IMR-90 (cell line): ENCODE measurements at regions not wholly inside any gene's neighbourhood (a gene's known extent, or its start where the extent isn't known, plus 50 kb on each side); places are given as distances from the start of the nearest gene placed in this dataset.
"Not testable (repeated sequence)": the region's sequence is repeated elsewhere in the genome, so short reads cannot be mapped to it uniquely, and the experiment has no call there.

Experiments used
- ATAC-seq: fragments of 200-7000 bp; cut with Tn5 transposase; 2 replicates; pipeline ENCODE4 v1.9.1; 2020; ENCODE audit warnings: low read depth, mild to moderate bottlenecking, moderate library complexity
- BruUV-seq: library from RNA; stranded (reverse); fragments of 400-500 nt; replicated peaks from 2 replicates; lab custom pipeline; 2021; lab: Mats Ljungman, UMichigan
- CTCF ChIA-PET: fragments of 300-600 bp; formaldehyde crosslinking; extraction: SDS; loops from one replicate; lab custom pipeline; 2021; ENCODE audit warnings: antibody characterized with exemption; lab: Yijun Ruan, JAX
- POLR2A ChIA-PET: fragments of 300-600 bp; sonication (Branson Sonifier 250); formaldehyde crosslinking; loops from one replicate; lab custom pipeline; 2022; ENCODE audit warnings: antibody characterized with exemption; ENCODE audit not compliant: unreplicated experiment; lab: Charles Lee
- DNase-seq: peaks from one replicate; pipeline ENCODE4 v3.0.0; 2013
- H2AFZ ChIP-seq: replicated peaks from 2 replicates; pipeline ENCODE3; 2013; ENCODE audit warnings: low read length, mild to moderate bottlenecking; ENCODE audit not compliant: poor library complexity
- H2AK5ac ChIP-seq: 2 replicates; pipeline ENCODE4 v1.6.1; 2013; ENCODE audit warnings: low read depth, low read length, inconsistent platforms
- H2AK9ac ChIP-seq: replicated peaks from 2 replicates; pipeline ENCODE3; 2013; ENCODE audit warnings: mild to moderate bottlenecking, low read depth, low read length, moderate library complexity; ENCODE audit not compliant: poor library complexity
- H2BK120ac ChIP-seq: 2 replicates; pipeline ENCODE4 v1.6.1; 2013; ENCODE audit warnings: low read depth, low read length, inconsistent platforms
- H2BK15ac ChIP-seq: 3 replicates; pipeline ENCODE4 v1.6.1; 2013; ENCODE audit warnings: low read depth, low read length, inconsistent platforms
- H2BK20ac ChIP-seq: 2 replicates; pipeline ENCODE4 v1.6.1; 2013; ENCODE audit warnings: low read depth, mild to moderate bottlenecking, inconsistent platforms, low read length, moderate library complexity
- H2BK5ac ChIP-seq: 2 replicates; pipeline ENCODE4 v1.6.1; 2013; ENCODE audit warnings: mild to moderate bottlenecking, low read depth, low read length, inconsistent platforms; ENCODE audit not compliant: poor library complexity, severe bottlenecking
- H3K14ac ChIP-seq: replicated peaks from 2 replicates; pipeline ENCODE4 v1.6.1; 2013; ENCODE audit warnings: low read depth, low read length, inconsistent platforms
- H3K18ac ChIP-seq: 2 replicates; pipeline ENCODE4 v1.6.1; 2013; ENCODE audit warnings: low read depth, low read length, control low read depth
- H3K23ac ChIP-seq: 2 replicates; pipeline ENCODE4 v1.6.1; 2013; ENCODE audit warnings: low read depth, low read length, inconsistent platforms
- H3K27ac ChIP-seq: 2 replicates; pipeline ENCODE4 v1.5.1; 2013; ENCODE audit warnings: mild to moderate bottlenecking, control low read depth, low read length; ENCODE audit not compliant: insufficient read depth
- H3K27me3 ChIP-seq: 2 replicates; pipeline ENCODE4 v1.6.1; 2013; ENCODE audit warnings: low read length; ENCODE audit not compliant: control insufficient read depth, insufficient read depth
- H3K36me3 ChIP-seq: 2 replicates; pipeline ENCODE4 v1.6.1; 2013; ENCODE audit warnings: low read length, mixed read lengths; ENCODE audit not compliant: control insufficient read depth, insufficient read depth
- H3K4ac ChIP-seq: 2 replicates; pipeline ENCODE4 v1.6.1; 2013; ENCODE audit warnings: low read depth, low read length, inconsistent platforms
- H3K4me1 ChIP-seq: 2 replicates; pipeline ENCODE4 v1.6.1; 2013; ENCODE audit warnings: low read length, mixed read lengths; ENCODE audit not compliant: control insufficient read depth, insufficient read depth
- H3K4me2 ChIP-seq: 2 replicates; pipeline ENCODE4 v1.6.1; 2013; ENCODE audit warnings: low read depth, mild to moderate bottlenecking, control low read depth, low read length, moderate library complexity
- H3K4me3 ChIP-seq: 2 replicates; pipeline ENCODE4 v1.5.1; 2013; ENCODE audit warnings: low read depth, mild to moderate bottlenecking, control low read depth, low read length, moderate library complexity; ENCODE audit not compliant: insufficient read depth
- H3K56ac ChIP-seq: 2 replicates; pipeline ENCODE4 v1.6.1; 2013; ENCODE audit warnings: low read length, inconsistent platforms; ENCODE audit not compliant: insufficient read depth; ENCODE audit errors: extremely low read depth
- H3K79me1 ChIP-seq, 2 experiments: 2 replicates each; pipeline ENCODE4 v1.6.1; 2013; ENCODE audit warnings: low read length in 2 of 2, inconsistent platforms in 1 of 2, low read depth in 1 of 2
- H3K9ac ChIP-seq: 2 replicates; pipeline ENCODE4 v1.6.1; 2013; ENCODE audit warnings: low read depth, low read length, control low read depth
- H3K9me1 ChIP-seq: 2 replicates; pipeline ENCODE4 v1.6.1; 2013; ENCODE audit warnings: low read length, inconsistent platforms; ENCODE audit not compliant: insufficient read depth
- H3K9me3 ChIP-seq: 2 replicates; pipeline ENCODE4 v1.6.1; 2013; ENCODE audit warnings: low read length; ENCODE audit not compliant: control insufficient read depth, insufficient read depth
- H4K20me1 ChIP-seq: 2 replicates; pipeline ENCODE4 v1.6.1; 2013; ENCODE audit warnings: low read length, inconsistent platforms; ENCODE audit not compliant: insufficient read depth
- H4K5ac ChIP-seq: 2 replicates; pipeline ENCODE4 v1.6.1; 2013; ENCODE audit warnings: mild to moderate bottlenecking, low read depth, low read length, control low read depth
- H4K8ac ChIP-seq, 2 experiments: 2 replicates each; pipeline ENCODE4 v1.6.1; 2013; ENCODE audit warnings: low read depth in 2 of 2, low read length in 2 of 2, control low read depth in 1 of 2, inconsistent platforms in 1 of 2
- H4K91ac ChIP-seq: 2 replicates; pipeline ENCODE4 v1.6.1; 2013; ENCODE audit warnings: low read depth, low read length, inconsistent platforms; ENCODE audit not compliant: insufficient read depth
- WGBS, 2 experiments: methylation state at CpG; one replicate each; pipeline versions ENCODE4 v1.1.5 to v1.1.7; 2013; ENCODE audit warnings: missing lambda C conversion rate in 2 of 2; ENCODE audit not compliant: insufficient read length in 1 of 2; ENCODE audit errors: extremely low coverage in 2 of 2; 5-methylcytosine and 5-hydroxymethylcytosine counted together
- dilution Hi-C: fragments of 300-500 bp; cut with HindIII; formaldehyde crosslinking; loops from one replicate; pipeline ENCODE4 v1.14.3; 2018; ENCODE audit warnings: low sequenced_read_pairs; ENCODE audit not compliant: unreplicated experiment
- in situ Hi-C: fragments of 300-500 bp; cut with MboI; formaldehyde crosslinking; loops from 3 replicates; pipeline ENCODE4 v1.14.3; 2019; ENCODE audit warnings: low sequenced_read_pairs, inconsistent platforms, mixed read lengths
- intact Hi-C: fragments of 100-400 bp; cut with micrococcal nuclease; formaldehyde crosslinking; loops from 2 replicates; pipeline ENCODE4 v1.10.0; 2022

DNA sequence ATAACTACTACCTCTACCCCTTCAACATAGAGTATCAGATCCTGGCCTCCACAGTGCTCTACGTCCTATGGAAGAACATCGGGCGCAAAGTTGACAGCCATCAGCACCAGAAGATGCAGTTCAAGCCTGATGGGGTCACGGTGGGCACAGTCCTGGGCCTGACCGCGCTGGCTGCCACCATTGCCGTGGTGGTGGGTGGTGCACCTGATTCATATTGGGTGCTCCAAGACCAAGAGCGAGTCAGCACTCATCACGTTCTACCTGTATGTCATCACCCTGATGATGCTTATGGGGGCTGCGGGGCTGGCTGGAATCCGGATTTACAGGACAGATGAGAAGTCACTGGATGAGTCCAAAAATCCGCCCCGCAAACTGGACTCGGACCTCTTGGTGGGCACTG lies 846.4 kb downstream of the RPIA start:
- dilution Hi-C loops, H3K27me3 ChIP-seq: not testable (repeated sequence)

GRCh38 chr2:89544110-89544509 lies 852.6 kb downstream of the RPIA start:
- H3K36me3 ChIP-seq, H3K4me1 ChIP-seq, H2BK15ac ChIP-seq, H4K5ac ChIP-seq, H2AK9ac ChIP-seq, H2BK20ac ChIP-seq, H3K18ac ChIP-seq, CTCF ChIA-PET, H3K56ac ChIP-seq, H3K9me3 ChIP-seq, H3K27me3 ChIP-seq, H3K79me1 ChIP-seq, H3K23ac ChIP-seq, H2AK5ac ChIP-seq, H2BK5ac ChIP-seq, H3K14ac ChIP-seq, ATAC-seq, H3K4ac ChIP-seq, H2AFZ ChIP-seq, BruUV-seq, H4K20me1 ChIP-seq, POLR2A ChIA-PET, H4K8ac ChIP-seq, dilution Hi-C loops, H3K9ac ChIP-seq, H3K27ac ChIP-seq, DNase-seq, in situ Hi-C loops, H3K4me2 ChIP-seq, H2BK120ac ChIP-seq, H4K91ac ChIP-seq, H3K9me1 ChIP-seq, H3K4me3 ChIP-seq, intact Hi-C loops: not testable (repeated sequence)
- no CpG with 5 or more reads among the region's 8 CpGs for WGBS, 2 experiments

More for the DNA sequence above, 846.4 kb downstream of the RPIA start:
- H3K9me1 ChIP-seq, H2BK120ac ChIP-seq, H3K79me1 ChIP-seq, H4K91ac ChIP-seq, H2AK5ac ChIP-seq, H3K4me2 ChIP-seq, H3K36me3 ChIP-seq, H4K5ac ChIP-seq, H2BK20ac ChIP-seq, H3K9ac ChIP-seq, H2BK5ac ChIP-seq, BruUV-seq, H3K27ac ChIP-seq, H3K4ac ChIP-seq, H3K4me1 ChIP-seq, H4K8ac ChIP-seq, H3K56ac ChIP-seq, intact Hi-C loops, H2BK15ac ChIP-seq, H2AFZ ChIP-seq, CTCF ChIA-PET, in situ Hi-C loops, POLR2A ChIA-PET, H3K23ac ChIP-seq, ATAC-seq, H3K18ac ChIP-seq, H3K9me3 ChIP-seq, H3K4me3 ChIP-seq, DNase-seq, H4K20me1 ChIP-seq, H3K14ac ChIP-seq, H2AK9ac ChIP-seq: not testable (repeated sequence)
- no CpG with 5 or more reads among the region's 14 CpGs for WGBS, 2 experiments
